Endothelial cell (in vitro differentiated cells): ENCODE measurements at regions not wholly inside any gene's neighbourhood (a gene's known extent, or its start where the extent isn't known, plus 50 kb on each side); places are given as distances from the start of the nearest gene placed in this dataset.
"Not testable (repeated sequence)": the region's sequence is repeated elsewhere in the genome, so short reads cannot be mapped to it uniquely, and the experiment has no call there.

Experiments
- DNase-seq: peaks from one replicate; pipeline ENCODE4 v3.0.0; 2021; ENCODE audit warnings: low spot score
- H3K27ac Mint-ChIP-seq: one replicate; pipeline ENCODE4 v1.8.0; 2021; ENCODE audit warnings: mixed read lengths, inconsistent platforms; ENCODE audit not compliant: unreplicated experiment
- H3K27me3 Mint-ChIP-seq: one replicate; pipeline ENCODE4 v1.8.0; 2021; ENCODE audit warnings: mild to moderate bottlenecking, moderate library complexity, mixed read lengths, inconsistent platforms; ENCODE audit not compliant: unreplicated experiment
- H3K36me3 Mint-ChIP-seq: one replicate; pipeline ENCODE4 v1.8.0; 2021; ENCODE audit warnings: mild to moderate bottlenecking, low read depth, mixed read lengths, inconsistent platforms; ENCODE audit not compliant: unreplicated experiment
- H3K4me1 Mint-ChIP-seq: one replicate; pipeline ENCODE4 v1.8.0; 2021; ENCODE audit warnings: mild to moderate bottlenecking, mixed read lengths, inconsistent platforms; ENCODE audit not compliant: unreplicated experiment
- H3K4me3 Mint-ChIP-seq: one replicate; pipeline ENCODE4 v1.8.0; 2021; ENCODE audit warnings: mild to moderate bottlenecking, mixed read lengths, inconsistent platforms; ENCODE audit not compliant: unreplicated experiment
- H3K9me3 Mint-ChIP-seq: one replicate; pipeline ENCODE4 v1.8.0; 2021; ENCODE audit warnings: mixed read lengths, inconsistent platforms; ENCODE audit not compliant: unreplicated experiment
- CTCF ChIP-seq: fragments of 200-600 bp; sonication (generic); IDR thresholded peaks from one replicate; pipeline ENCODE4 v1.5.0; 2021; ENCODE audit warnings: antibody characterized with exemption; ENCODE audit not compliant: unreplicated experiment

DNA sequence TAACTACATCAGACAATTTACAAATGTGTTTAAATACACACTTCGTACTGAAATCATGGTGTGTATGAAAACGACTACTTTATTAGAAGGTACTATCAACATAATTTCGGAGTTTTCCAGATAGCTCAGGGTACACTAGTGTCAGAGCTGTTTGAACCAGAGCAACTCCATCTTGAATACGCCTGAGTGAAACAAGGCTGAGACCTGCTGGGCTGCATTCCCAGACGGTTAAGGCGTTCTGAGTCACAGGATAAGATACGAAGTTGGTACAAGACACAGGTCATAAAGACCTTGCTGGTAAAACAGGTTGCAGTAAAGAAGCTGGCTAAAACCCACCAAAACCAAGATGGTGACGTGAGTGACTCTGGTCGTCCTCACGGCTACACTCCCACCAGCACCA is 167.6 kb downstream of the THBS2 start:
- DNase-seq = no peak
- Mint-ChIP-seq H3K36me3 (peaks cover 7% of the 10 kb centered on the region), H3K4me3 (no peak overlapping the region), H3K27ac (no peak overlapping the region), H3K27me3 (no peaks in the 10 kb centered on the region), H3K9me3 (peaks cover 8% of the 10 kb centered on the region), H3K4me1 (no peaks in the 10 kb centered on the region)
- TF ChIP-seq CTCF = no peak

DNA sequence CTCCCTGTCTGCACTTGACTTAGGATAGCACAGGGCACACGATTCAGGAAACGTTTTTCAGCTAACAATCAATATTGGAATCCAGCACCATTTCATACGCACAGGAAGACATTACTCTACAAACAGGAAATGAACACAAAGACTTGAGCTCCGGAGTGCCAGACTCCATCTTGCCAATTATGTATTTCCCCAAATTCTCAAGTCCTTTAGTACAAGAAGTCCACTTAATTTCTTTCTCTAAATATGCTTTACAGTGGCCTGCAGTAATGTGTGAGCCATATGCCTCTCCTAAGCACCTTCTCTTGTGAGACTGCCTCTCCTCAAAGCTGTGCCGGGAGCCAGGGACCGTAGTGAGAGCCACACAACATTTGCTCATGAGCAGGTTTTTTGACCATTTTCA is 168.2 kb downstream of the THBS2 start:
- DNase-seq = no peak
- no peak for TF ChIP-seq CTCF
- no peak overlapping the region for H3K27ac Mint-ChIP-seq
- H3K4me1 Mint-ChIP-seq = no peaks in the 10 kb centered on the region
- no peak overlapping the region for H3K4me3 Mint-ChIP-seq
- peaks cover 8% of the 10 kb centered on the region for H3K9me3 Mint-ChIP-seq
- H3K27me3 Mint-ChIP-seq = no peaks in the 10 kb centered on the region
- peaks cover 7% of the 10 kb centered on the region for H3K36me3 Mint-ChIP-seq

GRCh38 chr6:169084557-169084956 is 169.1 kb downstream of the THBS2 start:
- not testable (repeated sequence) for H3K27me3 Mint-ChIP-seq, DNase-seq, H3K9me3 Mint-ChIP-seq, H3K27ac Mint-ChIP-seq, H3K36me3 Mint-ChIP-seq, H3K4me1 Mint-ChIP-seq, H3K4me3 Mint-ChIP-seq

DNA sequence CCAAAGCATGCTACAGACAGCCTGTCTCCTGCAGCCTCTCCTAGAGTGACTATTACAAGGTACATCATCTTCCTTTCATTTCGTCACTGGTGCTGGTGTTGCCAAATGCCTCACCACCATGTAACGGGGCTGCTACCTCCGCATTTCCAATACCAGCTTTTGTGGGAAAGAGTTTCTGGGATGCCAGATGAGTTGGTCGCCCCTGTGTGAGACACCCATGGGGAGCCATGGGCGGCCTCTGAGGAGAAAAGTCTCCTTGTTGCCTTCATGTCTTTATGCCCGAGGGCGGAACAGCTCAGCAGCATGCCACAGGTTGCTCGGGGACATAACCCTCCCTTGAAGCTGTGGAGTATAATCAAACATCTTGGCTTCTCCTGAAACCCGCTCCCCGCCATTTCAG is 169.6 kb downstream of the THBS2 start:
- no peak overlapping the region for H3K4me3 Mint-ChIP-seq
- H3K27me3 Mint-ChIP-seq = no peaks in the 10 kb centered on the region
- no peaks in the 10 kb centered on the region for H3K9me3 Mint-ChIP-seq
- H3K27ac Mint-ChIP-seq = no peak overlapping the region
- DNase-seq = no peak
- no peak for TF ChIP-seq CTCF
- no peaks in the 10 kb centered on the region for H3K4me1 Mint-ChIP-seq
- H3K36me3 Mint-ChIP-seq = no peaks in the 10 kb centered on the region

DNA sequence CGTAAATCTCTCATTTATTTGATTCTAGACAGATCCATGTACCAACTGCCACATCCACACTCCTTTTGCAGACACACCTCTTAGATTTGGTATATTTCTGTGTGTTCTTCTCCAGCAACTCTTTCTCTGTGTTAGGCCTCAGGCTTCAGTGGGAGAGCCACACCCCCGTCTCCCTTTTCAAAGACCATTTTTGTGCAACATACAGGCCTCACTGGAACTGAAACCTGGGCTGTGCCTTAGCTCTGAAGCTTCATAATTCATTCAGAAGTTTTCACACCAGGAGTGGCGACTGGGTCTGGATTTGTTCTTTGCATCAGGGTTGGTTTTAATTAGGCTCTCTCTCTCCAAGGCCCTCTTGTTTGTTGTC is 170.2 kb downstream of the THBS2 start:
- Mint-ChIP-seq H3K27me3 (no peaks in the 10 kb centered on the region), H3K27ac (no peak overlapping the region), H3K9me3 (no peaks in the 10 kb centered on the region), H3K4me3 (no peak overlapping the region), H3K4me1 (no peaks in the 10 kb centered on the region), H3K36me3 (no peaks in the 10 kb centered on the region)
- DNase-seq = no peak
- no peak for TF ChIP-seq CTCF
